Neural crest cell (in vitro differentiated cells): ENCODE measurements at regions not wholly inside any gene's neighbourhood (a gene's known extent, or its start where the extent isn't known, plus 50 kb on each side); places are given as distances from the start of the nearest gene placed in this dataset.

Experiments used
- DNase-seq: peaks from one replicate; pipeline ENCODE4 v3.0.0; 2021; ENCODE audit warnings: low read depth, mixed read lengths, low spot score
- H3K27ac Mint-ChIP-seq: one replicate; pipeline ENCODE4 v1.8.0; 2021; ENCODE audit warnings: mild to moderate bottlenecking, mixed read lengths; ENCODE audit not compliant: unreplicated experiment
- H3K27me3 Mint-ChIP-seq: 2 replicates; pipeline ENCODE4 v1.8.0; 2021; ENCODE audit warnings: low read depth, mild to moderate bottlenecking, mixed read lengths
- H3K36me3 Mint-ChIP-seq: 2 replicates; pipeline ENCODE4 v1.8.0; 2021; ENCODE audit warnings: low read depth, mild to moderate bottlenecking, mixed read lengths
- H3K4me1 Mint-ChIP-seq: 2 replicates; pipeline ENCODE4 v1.8.0; 2021; ENCODE audit warnings: mixed read lengths
- H3K4me3 Mint-ChIP-seq: one replicate; pipeline ENCODE4 v1.8.0; 2021; ENCODE audit warnings: mild to moderate bottlenecking, mixed read lengths
- H3K9me3 Mint-ChIP-seq: 2 replicates; pipeline ENCODE4 v1.8.0; 2021; ENCODE audit warnings: mixed read lengths
- CTCF ChIP-seq: fragments of 200-600 bp; sonication (generic); conservative IDR thresholded peaks from 2 replicates; pipeline ENCODE4 v1.5.0; 2021; ENCODE audit warnings: antibody characterized with exemption, mild to moderate bottlenecking

GRCh38 chr1:55825461-55825860 lies 610.3 kb upstream of the USP24 start:
- TF ChIP-seq CTCF: no peak
- no peak for DNase-seq
- no peaks in the 10 kb centered on the region for H3K4me1 Mint-ChIP-seq

GRCh38 chr1:55824251-55824640 lies 609.1 kb upstream of the USP24 start:
- peaks cover 4% of the 10 kb centered on the region for H3K9me3 Mint-ChIP-seq
- H3K27ac Mint-ChIP-seq: no peak overlapping the region
- DNase-seq: no peak
- no peaks in the 10 kb centered on the region for H3K36me3 Mint-ChIP-seq
- H3K27me3 Mint-ChIP-seq: no peaks in the 10 kb centered on the region
- no peaks in the 10 kb centered on the region for H3K4me1 Mint-ChIP-seq
- TF ChIP-seq CTCF: no peak
- no peak overlapping the region for H3K4me3 Mint-ChIP-seq

More at GRCh38 chr1:55825461-55825860, 610.3 kb upstream of the USP24 start:
- no peak overlapping the region for H3K27ac Mint-ChIP-seq
- H3K36me3 Mint-ChIP-seq: no peaks in the 10 kb centered on the region
- H3K4me3 Mint-ChIP-seq: no peak overlapping the region
- peaks cover 4% of the 10 kb centered on the region for H3K9me3 Mint-ChIP-seq
- H3K27me3 Mint-ChIP-seq: no peaks in the 10 kb centered on the region

- H3K27me3 Mint-ChIP-seq: no peaks in the 10 kb centered on the region
- no peaks in the 10 kb centered on the region for H3K4me1 Mint-ChIP-seq
- H3K36me3 Mint-ChIP-seq: no peaks in the 10 kb centered on the region
- no peak for DNase-seq
- H3K4me3 Mint-ChIP-seq: no peak overlapping the region
- peaks cover 4% of the 10 kb centered on the region for H3K9me3 Mint-ChIP-seq
- TF ChIP-seq CTCF: no peak
- no peak overlapping the region for H3K27ac Mint-ChIP-seq
Measured at GRCh38 chr1:55823541-55824250, 608.5 kb upstream of the USP24 start.

- Mint-ChIP-seq H3K27ac (no peak overlapping the region), H3K27me3 (no peaks in the 10 kb centered on the region), H3K4me1 (no peaks in the 10 kb centered on the region), H3K4me3 (no peak overlapping the region), H3K9me3 (peaks cover under 1% of the 10 kb centered on the region), H3K36me3 (no peaks in the 10 kb centered on the region)
- no peak for DNase-seq
- TF ChIP-seq CTCF: no peak
Measured at GRCh38 chr1:55822891-55823290, 607.7 kb upstream of the USP24 start.

GRCh38 chr1:55821234-55821633 lies 606.1 kb upstream of the USP24 start:
- H3K4me1 Mint-ChIP-seq: peaks cover 7% of the 10 kb centered on the region
- no peak for DNase-seq

More at GRCh38 chr1:55821234-55821633, 606.1 kb upstream of the USP24 start:
- Mint-ChIP-seq H3K9me3 (no peaks in the 10 kb centered on the region), H3K27ac (no peak overlapping the region), H3K27me3 (no peaks in the 10 kb centered on the region), H3K4me3 (no peak overlapping the region), H3K36me3 (no peaks in the 10 kb centered on the region)
- TF ChIP-seq CTCF: no peak
